ENCODE measurements at regions not wholly inside any gene's neighbourhood (a gene's known extent, or its start where the extent isn't known, plus 50 kb on each side); places are given as distances from the start of the nearest gene placed in this dataset.

- no peaks in the 10 kb centered on the region for H3K9me1 ChIP-seq (ENCODE audit: control insufficient read depth, extremely low read depth, insufficient read depth, low read length)
- no peak overlapping the region for H3K4me2 ChIP-seq (ENCODE audit: control insufficient read depth, extremely low read depth, insufficient read depth, low read depth, low read length)
- DNase-seq (ENCODE audit: low read depth, low spot score) (no peak), FAIRE-seq (no peak)
- dilution Hi-C loops (cut with MboI; ENCODE audit: extremely low pct_ligation_motif_present, low sequenced_read_pairs), result no loop called here
- H3K36me3 ChIP-seq (ENCODE audit: control insufficient read depth in 2 of 2, extremely low read depth in 1 of 2, insufficient read depth in 2 of 2, low read length in 2 of 2), result no peaks in the 10 kb centered on the region
- no peaks in the 10 kb centered on the region for H3K27me3 ChIP-seq (ENCODE audit: control insufficient read depth, extremely low read depth, insufficient read depth, low read length)
- no peak overlapping the region for H3K27ac ChIP-seq (ENCODE audit: control insufficient read depth, insufficient read depth, low read length)
- no peak for TF ChIP-seq EZH2 (IDR thresholded peaks at IDR 0.05; ENCODE audit: low read length)
- no peak for TF ChIP-seq CTCF (optimal IDR thresholded peaks at IDR 0.05 in 1 of 3, IDR thresholded peaks at IDR 0.05 in 1 of 3, conservative IDR thresholded peaks at IDR 0.05 in 1 of 3; ENCODE audit: extremely low read depth in 1 of 3, insufficient read depth in 2 of 3, low read length in 3 of 3)
- H4K20me1 ChIP-seq (ENCODE audit: control insufficient read depth, extremely low read depth, insufficient read depth, low read length), result no peaks in the 10 kb centered on the region
- no peak overlapping the region for H2AFZ ChIP-seq (ENCODE audit: control insufficient read depth, low read length)
- H3K9me3 ChIP-seq (ENCODE audit: control insufficient read depth, low read depth, low read length), result no peaks in the 10 kb centered on the region
- no peak overlapping the region for H3K9ac ChIP-seq (ENCODE audit: control insufficient read depth, extremely low read depth, insufficient read depth, low read length)
- H3K79me2 ChIP-seq (ENCODE audit: control insufficient read depth, insufficient read depth, low read length), result no peaks in the 10 kb centered on the region
- no peak overlapping the region for H3K4me3 ChIP-seq (ENCODE audit: control insufficient read depth in 2 of 3, extremely low read depth in 1 of 3, insufficient read depth in 2 of 3, low read depth in 1 of 3, low read length in 3 of 3)
- no peaks in the 10 kb centered on the region for H3K4me1 ChIP-seq (ENCODE audit: control insufficient read depth, extremely low read depth, insufficient read depth, low read length)
These were observed 349.8 kb upstream of the DAB2 start for GRCh38 chr5:39774605-39775004.

GRCh38 chr5:39772307-39772706, 347.5 kb upstream of the DAB2 start:
- Histone ChIP-seq H3K36me3 (ENCODE audit: control insufficient read depth in 2 of 2, extremely low read depth in 1 of 2, insufficient read depth in 2 of 2, low read length in 2 of 2) (no peaks in the 10 kb centered on the region), H3K4me1 (ENCODE audit: control insufficient read depth, extremely low read depth, insufficient read depth, low read length) (no peaks in the 10 kb centered on the region), H2AFZ (ENCODE audit: control insufficient read depth, low read length) (no peak overlapping the region), H3K9me1 (ENCODE audit: control insufficient read depth, extremely low read depth, insufficient read depth, low read length) (no peaks in the 10 kb centered on the region), H3K4me2 (ENCODE audit: control insufficient read depth, extremely low read depth, insufficient read depth, low read depth, low read length) (no peak overlapping the region), H3K4me3 (ENCODE audit: control insufficient read depth in 2 of 3, extremely low read depth in 1 of 3, insufficient read depth in 2 of 3, low read depth in 1 of 3, low read length in 3 of 3) (no peak overlapping the region), H3K27me3 (ENCODE audit: control insufficient read depth, extremely low read depth, insufficient read depth, low read length) (no peaks in the 10 kb centered on the region), H3K79me2 (ENCODE audit: control insufficient read depth, insufficient read depth, low read length) (no peaks in the 10 kb centered on the region), H3K9me3 (ENCODE audit: control insufficient read depth, low read depth, low read length) (no peaks in the 10 kb centered on the region), H3K27ac (ENCODE audit: control insufficient read depth, insufficient read depth, low read length) (no peak overlapping the region), H3K9ac (ENCODE audit: control insufficient read depth, extremely low read depth, insufficient read depth, low read length) (no peak overlapping the region), H4K20me1 (ENCODE audit: control insufficient read depth, extremely low read depth, insufficient read depth, low read length) (no peaks in the 10 kb centered on the region)
- no peak for FAIRE-seq
- no peak for TF ChIP-seq CTCF (optimal IDR thresholded peaks at IDR 0.05 in 1 of 3, IDR thresholded peaks at IDR 0.05 in 1 of 3, conservative IDR thresholded peaks at IDR 0.05 in 1 of 3; ENCODE audit: extremely low read depth in 1 of 3, insufficient read depth in 2 of 3, low read length in 3 of 3)
- no peak for TF ChIP-seq EZH2 (IDR thresholded peaks at IDR 0.05; ENCODE audit: low read length)
- dilution Hi-C loops (cut with MboI; ENCODE audit: extremely low pct_ligation_motif_present, low sequenced_read_pairs), result no loop called here
- DNase-seq (ENCODE audit: low read depth, low spot score), result no peak
